ENCODE measurements at regions not wholly inside any gene's neighbourhood (a gene's known extent, or its start where the extent isn't known, plus 50 kb on each side); places are given as distances from the start of the nearest gene placed in this dataset.

DNA sequence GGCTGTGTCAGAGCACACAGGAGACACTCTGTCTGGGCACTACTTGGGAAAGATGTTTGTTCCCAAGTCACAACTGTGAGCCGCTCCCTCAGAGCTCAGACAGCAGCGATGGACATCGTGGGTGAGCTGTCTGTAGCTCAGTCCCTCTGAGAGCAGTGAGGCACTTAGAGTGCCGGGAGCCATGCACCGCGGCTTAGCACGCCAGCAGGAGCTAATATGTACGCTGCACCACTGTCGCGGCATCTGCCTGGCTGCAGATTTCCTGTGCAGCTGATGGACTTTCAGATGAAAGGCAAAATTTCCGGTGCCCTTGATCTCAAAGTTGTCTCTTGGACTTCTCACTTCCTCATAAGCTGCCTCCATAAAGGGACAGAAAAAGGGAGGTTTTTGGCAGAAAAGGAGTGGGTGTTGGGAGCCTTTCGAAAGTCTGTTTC, 92.8 kb upstream of the ZNF469 start:
- DNase-seq: no peak

DNA sequence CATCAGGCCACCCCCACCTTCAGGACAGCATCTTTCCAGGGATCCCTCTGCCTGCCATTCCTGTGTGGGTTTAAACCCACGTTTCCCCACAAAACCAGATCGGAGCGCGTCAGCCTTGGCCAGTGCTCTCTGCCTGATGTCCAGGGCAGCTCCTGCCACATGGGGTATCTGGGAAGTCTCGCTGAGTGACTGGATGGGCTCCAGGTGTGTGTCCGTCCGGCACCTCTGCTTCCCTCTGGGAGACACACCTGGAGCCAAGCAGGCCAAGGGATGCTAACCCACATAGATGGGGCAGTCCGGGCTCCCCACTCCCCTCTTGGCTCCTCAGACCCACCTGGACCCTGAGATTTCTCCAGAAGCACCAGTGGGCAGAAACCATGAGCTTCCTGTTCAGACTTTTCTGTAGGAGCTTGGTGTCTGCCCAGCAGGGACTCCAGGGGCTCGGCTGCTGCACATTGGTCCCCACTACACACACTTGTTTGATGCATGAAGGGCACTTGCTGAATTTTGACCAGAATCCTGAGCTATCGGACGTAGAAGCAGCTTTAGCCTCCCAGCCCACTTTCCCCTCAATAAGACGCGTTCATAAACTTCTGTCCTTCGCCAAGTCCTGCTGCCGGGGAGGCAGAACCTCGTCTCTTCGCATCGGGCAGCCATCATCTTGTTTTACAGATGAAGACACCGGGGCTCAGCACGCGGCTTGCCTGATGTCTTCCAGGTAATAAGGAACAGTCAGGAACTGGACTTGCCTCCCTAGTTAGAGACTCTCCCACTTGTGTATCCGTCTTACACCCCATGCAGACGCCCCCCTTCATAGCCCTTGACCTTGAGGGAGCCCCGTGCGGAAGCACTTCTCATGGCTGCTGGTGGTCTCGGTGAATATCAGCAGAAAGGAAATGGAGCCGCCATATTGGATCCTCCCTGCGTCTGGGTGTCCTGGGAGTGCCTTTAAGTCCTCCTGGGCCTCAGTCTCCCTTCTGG, 91.6 kb upstream of the ZNF469 start:
- no peak for DNase-seq

DNA sequence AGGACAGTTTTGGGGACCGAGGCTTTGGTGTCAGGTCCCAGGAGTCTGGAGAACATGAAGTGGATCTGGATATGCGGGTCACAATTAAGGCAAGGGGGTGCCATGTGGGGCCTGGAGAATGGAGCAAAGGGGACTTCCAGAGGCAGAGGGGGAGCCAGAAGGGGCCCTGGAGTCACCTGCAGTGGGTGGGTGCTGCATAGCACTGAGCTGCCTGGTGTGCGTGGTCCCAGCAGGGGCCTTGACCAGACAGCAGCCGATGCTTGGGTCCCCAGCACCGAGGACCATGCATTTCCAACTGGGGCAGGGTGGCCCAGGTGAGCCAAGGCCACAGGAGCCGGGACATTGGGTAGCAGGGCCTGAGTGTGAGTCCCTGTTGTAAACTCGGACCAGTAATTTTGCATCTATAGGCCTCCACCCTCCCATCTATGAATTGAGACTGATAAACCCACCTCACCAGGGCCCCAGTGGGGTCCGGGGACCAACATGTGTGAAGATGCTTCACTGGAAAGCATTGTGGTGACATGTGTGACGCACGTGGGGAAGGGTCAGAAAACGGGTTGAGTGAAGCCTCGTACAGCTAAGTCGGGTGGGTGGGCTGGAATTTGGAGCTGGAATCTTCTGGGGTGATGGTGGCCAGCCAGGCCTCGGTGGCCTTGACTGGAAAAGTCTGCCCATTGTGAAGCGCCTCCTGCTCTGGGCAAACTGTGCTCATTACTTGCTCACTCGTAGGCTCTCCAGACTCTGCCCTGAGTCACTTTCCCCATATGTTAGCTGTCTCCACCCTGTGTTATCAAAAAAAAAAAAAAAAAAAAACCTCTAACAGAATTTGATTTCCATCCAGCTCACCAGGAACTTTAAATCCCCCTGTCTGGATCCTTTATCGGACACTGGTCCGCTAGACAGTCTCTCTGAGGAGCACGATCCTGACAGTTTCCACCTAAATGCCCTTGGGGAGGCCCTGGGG, 90.5 kb upstream of the ZNF469 start:
- DNase-seq: no peak

DNA sequence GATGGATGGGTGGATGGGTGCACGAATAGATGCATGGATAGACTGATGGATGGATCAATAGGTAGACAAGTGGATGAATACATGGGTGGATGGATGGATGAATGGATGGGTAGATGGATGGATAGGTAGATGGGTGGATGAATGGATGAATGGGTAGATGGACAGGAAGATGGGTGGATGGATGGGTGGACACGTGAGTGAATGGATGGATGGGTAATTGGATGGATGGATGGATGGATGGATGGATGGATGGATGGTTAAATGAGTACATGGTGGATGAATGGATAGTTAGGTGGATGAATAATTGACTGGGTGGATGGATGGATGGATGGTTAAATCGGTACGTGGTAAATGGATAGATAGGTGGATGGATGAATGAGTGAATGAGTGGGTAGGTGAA, 89.7 kb upstream of the ZNF469 start:
- DNase-seq: no peak

- DNase-seq: no peak
Observed at GRCh38 chr16:88295671-88296436, 86.9 kb upstream of the ZNF469 start.

- no peak for DNase-seq
Observed at GRCh38 chr16:88296437-88297177, 86.2 kb upstream of the ZNF469 start.

GRCh38 chr16:88297178-88297720, 85.5 kb upstream of the ZNF469 start:
- no peak for DNase-seq

- DNase-seq: no peak
Observed at GRCh38 chr16:88298181-88298832, 84.5 kb upstream of the ZNF469 start.

DNA sequence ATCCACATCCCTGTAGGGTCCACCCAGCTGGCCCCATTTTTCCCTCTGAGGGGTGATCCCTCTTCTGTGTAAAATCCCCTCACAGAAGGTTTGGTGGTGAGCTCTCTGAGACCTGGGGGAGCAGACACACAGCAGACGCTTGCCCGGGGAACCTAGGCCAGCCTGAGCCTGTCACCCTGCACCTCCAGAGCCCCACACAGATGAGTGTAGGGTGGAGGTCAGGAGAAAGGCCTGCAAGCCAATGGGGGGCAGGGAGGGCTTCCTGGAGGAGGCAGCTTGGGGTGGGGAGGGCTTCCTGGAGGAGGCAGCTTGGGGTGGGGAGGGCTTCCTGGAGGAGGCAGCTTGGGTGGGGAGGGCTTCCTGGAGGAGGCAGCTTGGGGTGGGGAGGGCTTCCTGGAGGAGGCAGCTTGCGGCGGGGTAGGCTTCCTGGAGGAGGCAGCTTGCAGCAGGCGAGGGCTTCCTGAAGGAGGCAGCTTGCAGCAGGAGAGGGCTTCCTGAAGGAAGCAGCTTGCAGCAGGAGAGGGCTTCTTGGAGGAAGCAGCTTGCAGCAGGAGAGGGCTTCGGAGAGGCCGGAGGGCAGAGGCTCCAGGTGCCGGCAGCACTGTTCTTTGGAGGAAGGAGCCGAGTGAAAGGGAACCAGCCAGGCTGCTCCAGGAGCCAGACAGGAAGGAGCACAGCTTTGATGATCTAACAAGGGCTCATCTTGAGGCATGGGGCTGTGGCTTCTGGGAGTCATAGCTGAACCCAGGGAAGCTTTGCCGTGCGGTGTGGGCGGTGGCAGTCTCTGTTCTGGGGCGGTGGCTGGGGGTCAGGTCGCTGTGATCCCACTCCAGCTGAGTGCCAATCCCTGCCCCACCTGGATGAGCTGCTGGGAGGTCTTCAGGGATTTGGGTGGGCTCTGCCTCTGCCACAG, 83.7 kb upstream of the ZNF469 start:
- DNase-seq: no peak

DNA sequence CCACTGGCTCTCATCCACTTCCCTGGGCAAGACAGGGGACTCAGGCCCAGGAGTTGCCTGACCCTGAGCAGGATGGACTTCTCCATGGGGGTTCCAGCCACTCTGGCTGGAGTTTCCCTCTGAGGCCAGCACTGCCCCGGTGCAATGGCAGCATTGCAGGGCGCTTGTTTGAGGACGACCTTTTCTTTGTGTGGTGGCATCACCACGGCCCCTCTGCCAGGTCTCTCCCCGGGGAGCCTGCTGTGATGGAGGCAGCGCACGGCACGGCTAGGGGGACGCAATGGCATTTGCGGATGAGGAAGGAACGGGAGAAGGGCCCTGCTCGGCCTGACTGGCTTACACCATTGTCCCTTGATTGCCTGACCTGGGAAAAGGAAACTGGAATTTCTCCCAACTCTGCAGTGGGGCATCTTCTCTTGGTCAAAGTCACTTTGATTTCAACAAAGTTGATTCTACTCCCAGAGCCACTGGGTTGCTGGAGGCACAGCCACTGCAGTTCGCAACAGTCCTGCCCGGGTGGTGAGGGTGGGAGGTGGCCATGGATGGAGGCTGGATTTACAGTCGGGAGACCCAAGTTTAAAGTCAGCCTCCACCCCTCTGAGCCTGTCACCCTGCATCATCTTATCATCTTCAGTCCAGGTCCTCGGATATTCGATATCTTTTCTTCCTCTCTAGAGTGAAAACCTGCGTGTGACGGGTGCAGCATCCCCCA, 82.9 kb upstream of the ZNF469 start:
- DNase-seq: no peak

DNA sequence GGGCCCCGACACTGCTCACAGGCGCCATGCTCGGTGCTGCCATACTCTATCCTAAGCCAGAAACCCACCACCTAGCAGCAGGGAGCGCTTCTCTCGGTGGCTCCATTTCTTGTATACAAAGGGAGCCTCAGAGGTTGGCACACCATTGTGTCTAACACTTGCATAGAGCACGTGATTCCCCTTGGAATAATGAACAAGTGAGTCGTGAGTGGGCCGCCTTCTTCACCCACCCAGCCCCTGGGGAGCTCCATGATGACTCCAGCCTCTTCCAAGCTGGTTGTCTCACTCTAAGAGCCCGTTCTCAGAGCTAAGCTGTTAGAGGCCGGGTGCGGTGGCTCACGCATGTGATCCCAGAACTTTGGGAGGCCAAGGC, 82.3 kb upstream of the ZNF469 start:
- DNase-seq: no peak

DNA sequence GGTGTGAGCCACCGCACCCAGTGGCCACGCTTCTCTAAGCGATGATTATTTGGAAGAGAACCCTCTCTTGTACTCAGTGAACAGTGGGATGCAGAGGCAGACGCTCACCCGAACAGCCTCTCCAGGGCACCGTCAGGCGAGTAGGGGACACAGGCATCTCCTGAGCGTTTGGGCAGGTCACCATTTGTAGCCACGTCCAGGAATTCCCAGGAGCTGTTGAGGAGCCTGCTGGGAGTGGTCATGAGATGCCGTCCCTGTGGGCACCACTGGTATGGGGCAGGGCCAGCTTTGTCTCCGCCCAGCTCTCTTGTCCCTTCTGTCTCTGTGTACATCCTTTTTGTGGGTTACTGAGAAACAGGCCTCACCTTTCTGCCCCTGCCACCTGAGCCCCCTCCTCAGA, 81.3 kb upstream of the ZNF469 start:
- DNase-seq: no peak

DNA sequence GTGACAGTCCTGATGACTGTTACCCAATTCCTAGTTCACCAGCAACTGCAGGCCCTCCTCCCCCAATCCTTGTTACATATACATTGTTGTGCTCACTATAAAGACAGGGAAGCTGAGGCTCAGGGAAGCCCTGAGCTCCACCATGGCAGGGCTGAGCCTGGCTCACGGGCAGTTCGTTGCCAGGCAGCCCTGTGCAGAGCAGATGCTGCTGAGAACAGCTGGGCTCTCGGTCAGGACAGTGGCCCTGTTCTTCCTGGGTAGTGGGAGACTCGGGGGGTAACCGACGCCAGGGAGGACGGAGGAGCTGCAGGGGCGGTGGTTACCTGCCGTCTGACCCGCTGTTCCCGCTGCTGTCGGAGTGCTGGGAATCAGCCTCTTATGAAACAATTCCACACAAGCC, 80.9 kb upstream of the ZNF469 start:
- no peak for DNase-seq

- DNase-seq: no peak
Observed at GRCh38 chr16:88302666-88303065, 80.1 kb upstream of the ZNF469 start.

DNA sequence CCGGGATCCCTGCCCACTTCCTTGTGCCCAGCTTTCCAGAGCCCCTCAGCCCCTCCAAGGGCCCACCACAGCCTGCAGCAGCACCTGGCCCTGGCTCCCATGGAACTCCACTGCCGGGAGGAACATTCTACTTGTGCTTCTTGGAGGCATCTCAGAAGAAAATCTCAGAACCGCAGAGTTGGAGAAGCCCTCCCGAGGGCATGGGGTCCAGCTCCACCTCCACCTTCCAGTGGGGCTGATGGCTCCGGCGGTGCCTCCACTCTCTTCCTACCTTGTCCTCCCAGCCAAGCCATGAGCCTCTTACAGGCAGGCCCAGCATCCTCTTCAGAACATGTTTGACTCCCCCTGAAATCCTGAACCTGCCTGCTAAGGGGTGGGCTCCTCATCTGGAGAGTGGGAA, 79.4 kb upstream of the ZNF469 start:
- DNase-seq: no peak

GRCh38 chr16:88303890-88304819, 78.6 kb upstream of the ZNF469 start:
- no peak for DNase-seq

DNA sequence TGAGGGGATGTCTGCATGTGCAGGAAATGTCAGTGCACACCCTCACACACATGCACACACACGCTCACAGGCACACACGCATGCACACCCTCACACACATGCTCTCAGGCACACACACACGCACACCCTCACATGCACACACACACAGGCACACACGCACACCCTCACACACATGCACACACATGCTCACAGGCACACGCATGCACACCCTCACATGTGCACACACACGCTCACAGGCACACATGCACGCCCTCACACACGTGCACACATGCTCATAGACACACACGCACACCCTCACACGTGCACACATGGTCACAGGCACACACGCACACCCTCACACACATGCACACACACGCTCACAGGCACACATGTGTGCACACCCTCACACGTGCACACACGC, 77.6 kb upstream of the ZNF469 start:
- no peak for DNase-seq

- DNase-seq: no peak
Observed at GRCh38 chr16:88306411-88306810, 76.3 kb upstream of the ZNF469 start.
